ENCODE measurements at regions not wholly inside any gene's neighbourhood (a gene's known extent, or its start where the extent isn't known, plus 50 kb on each side); places are given as distances from the start of the nearest gene placed in this dataset.
"Not testable (repeated sequence)": the region's sequence is repeated elsewhere in the genome, so short reads cannot be mapped to it uniquely, and the experiment has no call there.

DNA sequence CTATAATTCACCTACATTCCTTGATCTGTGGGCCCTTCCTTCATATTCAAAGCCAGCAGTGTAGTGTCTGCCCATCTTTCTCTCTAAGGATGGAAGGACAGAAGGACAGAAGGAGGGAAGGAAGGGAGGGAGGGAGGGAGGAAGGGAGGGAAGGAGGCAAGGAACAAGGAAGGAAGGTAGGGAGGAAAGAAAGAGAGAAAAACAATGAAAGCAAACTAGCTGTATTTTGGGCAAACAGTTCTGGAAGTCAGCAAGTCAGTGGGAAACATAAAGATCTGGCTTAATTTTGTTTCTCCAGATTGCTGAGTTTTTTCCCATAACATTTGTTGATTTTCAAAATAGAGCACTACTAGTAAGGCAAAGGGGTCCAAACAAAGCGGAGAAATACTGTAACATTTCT lies 555.2 kb upstream of the EPHA5 start:
- no peak for DNase-seq

DNA sequence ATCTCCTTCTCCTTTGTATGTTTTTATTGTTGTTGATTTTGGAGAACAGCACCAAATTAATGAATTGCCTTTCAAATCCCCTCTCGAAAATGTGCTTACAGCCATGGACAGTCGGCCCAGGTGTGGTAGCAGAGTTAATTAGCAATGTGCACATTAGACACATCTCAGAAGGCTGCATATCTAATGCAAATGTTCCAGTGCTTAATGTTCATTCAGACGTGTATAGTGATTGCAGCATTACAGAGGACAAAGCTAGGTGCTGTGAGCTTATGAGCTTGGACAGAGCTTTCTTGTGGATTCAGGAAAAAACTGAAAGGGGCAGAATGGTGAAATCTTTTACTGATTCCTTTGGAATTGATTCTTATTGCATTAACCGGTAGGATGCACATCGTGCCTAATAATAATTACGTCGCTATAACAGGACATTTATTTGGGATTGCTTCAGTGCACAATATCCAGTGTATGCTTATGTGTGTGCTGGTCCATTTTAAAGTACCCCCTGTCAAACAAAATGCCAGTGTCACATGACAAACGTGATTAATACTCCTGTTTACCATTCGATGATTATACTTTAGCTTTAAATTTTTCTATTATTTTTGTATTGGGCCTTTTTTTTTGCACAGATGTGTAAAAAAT lies 552.9 kb upstream of the EPHA5 start:
- no peak for DNase-seq

DNA sequence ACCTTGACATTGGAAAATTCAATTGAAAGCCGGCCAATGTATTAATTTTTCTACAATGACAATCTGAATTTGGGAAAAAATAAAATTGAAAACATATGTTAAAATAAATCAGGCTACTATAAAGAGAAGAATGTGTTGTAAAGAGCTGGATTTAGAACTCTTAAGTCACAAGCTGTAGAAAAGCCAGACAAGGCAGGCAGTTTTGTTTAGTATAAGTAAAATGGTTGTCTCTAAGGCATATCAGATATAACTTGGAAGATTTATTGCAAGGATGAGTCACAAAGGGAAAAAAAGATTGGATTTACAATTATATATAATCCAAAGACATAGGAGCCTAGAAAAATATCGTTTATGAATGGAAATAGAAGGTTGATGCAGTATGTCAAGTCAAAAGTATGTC lies 549.1 kb upstream of the EPHA5 start:
- no peak for DNase-seq

DNA sequence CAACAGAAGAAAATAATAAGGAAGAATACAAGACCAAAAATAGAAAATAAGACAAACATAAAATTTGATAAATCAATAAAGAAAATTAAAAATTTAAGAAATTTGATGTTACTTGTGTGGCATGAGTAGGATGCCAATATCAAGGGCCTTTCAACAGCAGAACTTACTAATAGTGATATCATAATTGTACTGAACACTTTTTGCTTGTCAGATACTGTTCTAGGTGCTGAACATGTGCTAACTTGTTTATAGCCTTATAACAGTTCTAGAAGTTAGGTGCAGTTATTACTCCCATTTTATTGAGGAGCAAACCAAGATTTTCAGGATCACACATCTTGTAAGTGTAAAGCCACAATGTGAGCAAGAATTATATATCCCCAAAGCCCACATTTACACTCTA lies 546.0 kb upstream of the EPHA5 start:
- no peak for DNase-seq

DNA sequence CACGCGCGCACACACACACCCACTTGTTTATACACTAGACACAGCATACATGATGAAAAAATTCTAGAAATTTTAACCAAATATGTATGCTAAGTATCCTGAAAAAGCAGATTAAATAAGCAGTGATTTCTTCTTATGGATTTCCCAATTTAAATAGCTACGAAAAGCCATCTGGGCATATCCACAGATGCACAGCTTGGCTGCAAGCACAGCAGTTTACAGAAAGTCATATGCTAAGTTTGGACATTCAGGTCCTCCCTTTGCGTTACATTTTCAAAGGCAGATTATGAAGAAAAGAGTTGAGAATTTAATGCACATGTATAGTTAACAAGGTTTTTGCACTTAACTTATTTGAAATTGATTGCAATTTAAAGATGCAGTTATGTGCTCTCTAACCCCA lies 542.2 kb upstream of the EPHA5 start:
- no peak for DNase-seq

DNA sequence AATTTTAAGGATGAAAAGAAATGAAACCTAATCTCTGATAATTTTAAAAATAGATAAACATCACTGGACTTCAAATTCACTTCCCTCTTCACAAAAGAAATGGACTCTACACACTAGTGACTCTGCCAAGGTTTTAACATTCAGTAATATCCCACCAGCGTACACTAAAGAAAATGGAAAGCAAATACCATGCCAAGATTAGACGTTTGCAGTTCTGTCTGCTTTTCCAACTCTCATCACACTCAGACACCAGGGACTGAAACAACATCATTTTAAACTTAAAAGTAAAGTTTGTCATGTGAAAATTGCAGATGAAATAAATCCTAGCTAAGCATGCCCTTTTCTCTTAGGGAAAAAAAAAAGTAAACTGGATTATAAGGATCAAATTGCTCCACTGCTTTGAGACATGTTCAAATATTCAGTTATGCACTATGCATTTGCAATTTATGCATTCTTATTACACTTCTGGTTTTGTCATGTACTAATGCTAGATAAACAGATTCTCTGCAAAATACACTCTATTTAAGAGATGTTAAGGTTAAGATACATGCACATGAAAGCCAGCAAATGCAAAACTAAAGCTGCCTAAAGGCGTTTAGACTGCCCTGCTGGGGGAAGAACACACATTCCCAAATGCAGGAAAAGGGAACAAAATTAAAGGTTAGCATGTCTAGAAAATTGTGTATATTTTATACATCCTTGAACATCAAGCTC lies 534.4 kb upstream of the EPHA5 start:
- DNase-seq, result no peak

DNA sequence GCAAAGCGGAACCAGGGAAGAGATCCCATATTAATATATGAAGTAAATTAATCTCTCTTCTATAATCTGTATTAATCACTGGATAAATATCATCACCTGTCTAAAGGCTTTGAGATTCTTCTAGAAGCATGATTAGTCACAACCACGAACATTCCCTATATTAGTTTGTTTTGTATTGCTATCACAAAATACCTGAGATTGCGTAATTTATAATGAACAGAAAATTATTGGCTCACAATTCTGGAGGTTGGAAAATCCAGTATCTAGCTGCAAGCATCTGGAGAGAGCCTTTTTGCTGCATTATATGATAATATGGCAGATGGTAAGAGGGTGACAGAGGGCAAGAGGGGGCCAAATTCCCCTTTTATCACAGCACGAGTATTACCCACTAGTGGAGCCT lies 532.6 kb upstream of the EPHA5 start:
- no peak for DNase-seq

DNA sequence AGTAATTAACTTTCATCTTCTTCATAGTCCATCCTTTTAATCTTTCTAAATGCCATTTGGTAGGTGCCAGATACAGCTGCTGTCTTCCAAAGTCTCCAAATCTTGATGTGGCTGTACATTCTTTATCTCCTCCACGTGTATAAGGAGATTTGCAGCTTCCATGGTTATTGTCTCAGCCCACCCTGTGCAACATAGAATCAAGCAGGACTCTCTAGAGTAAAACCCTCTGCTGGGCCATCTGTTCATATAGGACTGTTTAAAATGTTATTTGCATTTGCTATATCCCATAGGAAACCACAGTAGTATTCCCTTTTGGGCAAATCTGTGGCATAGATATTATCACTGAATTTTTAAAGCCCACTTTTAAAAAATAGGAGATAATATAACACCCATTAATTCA lies 527.2 kb upstream of the EPHA5 start:
- DNase-seq, result no peak

DNA sequence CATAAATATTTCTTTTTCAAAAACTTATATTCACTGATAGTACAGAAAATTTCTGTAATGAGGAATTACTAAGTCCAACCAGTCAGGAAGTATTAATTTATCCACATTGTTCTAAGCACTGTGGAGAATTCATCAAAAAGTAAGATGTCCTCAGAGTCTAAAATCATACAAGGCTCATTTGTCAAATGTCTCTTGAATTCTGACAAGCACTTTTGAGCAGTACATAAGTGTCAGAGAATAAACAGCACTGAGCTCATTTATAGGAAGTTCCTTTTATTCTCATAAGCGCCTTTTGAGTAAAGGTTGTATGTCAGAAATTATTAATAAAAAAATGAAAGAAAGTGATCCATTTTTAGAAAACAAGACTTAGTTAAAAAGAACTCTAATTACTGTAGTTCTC lies 523.2 kb upstream of the EPHA5 start:
- DNase-seq, result no peak

DNA sequence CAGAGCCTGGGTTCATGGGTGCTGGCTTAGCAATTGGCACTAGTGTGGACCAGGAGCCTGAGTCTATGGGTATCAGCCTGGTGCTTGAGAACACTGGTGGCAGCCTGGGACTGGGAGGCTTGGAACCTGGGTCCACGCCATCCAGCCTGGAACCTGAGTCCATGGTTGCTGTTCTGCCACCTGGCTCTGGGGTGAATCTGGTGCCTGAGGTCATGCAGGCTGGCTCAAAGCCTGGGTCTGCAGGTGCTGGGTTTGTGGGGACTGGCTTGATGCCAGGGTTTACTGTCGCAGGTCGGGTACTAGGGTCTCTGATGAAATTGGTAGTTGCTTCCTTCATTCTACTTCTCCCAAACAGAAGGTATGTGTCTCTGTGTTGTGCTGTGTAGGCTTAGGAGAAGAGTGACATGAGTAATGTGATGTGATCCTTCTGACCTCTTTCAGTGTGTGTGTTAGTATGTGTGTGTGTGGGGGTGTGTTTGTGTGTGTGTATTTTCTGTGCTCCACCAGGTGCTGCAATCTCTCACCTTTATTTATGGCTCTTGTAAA lies 517.0 kb upstream of the EPHA5 start:
- no peak for DNase-seq

DNA sequence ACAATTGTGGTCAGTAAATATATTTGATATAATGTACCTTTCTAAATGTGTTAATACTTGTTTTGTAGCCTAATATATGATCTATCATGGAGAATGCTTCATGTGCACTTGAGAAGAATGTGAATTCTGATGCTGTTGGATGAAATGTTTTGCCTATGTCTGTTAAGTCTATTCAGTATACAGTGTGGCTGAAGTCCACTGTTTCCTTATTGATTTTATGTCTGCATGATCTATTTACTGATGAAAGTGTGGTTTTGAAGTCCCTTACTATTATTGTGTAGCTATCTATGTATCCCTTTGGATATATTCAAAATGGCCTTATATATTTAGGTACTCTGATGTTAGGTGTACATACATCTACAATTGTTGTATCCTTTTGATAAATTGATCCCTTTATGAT lies 515.8 kb upstream of the EPHA5 start:
- DNase-seq, result no peak

DNA sequence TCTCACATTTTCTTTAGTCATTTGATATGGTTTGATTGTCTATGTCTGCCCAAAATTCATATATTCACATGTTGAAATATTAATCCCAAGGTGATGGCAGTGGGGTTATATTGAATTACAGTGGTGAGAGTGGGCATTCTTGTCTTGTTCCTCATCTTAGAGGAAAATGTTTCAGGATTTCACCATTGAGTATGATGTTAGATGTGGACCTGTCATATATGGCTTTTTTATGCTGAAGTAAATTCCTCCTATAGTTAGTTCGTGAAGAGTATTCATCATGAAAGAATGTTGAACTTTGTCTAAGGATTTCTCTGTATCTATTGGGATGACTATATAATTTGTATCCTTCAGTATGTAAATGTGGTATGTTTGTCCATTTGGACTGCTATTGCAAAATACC lies 512.3 kb upstream of the EPHA5 start:
- no peak for DNase-seq

DNA sequence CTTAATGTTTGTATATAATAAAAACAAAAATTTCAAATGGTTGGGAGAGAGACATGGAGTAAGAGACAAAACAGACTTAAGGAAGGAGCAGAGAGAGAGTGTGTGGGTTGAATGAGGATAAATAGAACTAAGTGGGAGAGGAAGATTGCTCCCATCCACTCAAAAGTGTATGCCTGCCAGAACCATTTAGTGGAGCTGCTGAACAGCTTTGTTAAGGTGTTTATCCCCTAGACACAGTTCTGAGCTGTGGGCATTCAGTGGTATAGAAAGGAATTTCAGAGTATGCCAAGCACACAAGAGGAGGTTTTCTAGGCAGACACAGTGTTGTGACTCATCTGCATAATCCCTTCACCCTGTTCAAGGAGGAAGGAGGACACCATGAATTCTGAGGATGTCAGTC lies 508.6 kb upstream of the EPHA5 start:
- DNase-seq, result no peak

DNA sequence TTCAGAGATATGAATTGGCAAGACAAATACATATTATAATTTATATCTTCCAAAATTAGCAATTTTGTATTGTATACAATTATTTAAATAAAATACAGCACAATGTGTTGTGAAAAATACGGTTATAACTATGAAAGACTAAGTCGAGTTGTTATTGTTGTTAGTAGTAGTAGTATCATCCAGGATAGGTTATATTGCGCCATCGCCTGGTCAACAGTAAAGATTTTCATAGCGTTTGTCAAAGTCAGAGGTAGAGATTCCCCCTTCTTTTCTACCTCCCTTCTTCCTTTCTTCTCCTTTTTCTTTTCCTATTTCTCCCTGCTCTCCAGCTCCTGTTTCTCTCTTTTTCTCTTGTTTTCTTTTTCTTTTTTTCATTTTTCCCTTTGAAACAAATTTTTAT lies 499.1 kb upstream of the EPHA5 start:
- no peak for DNase-seq

DNA sequence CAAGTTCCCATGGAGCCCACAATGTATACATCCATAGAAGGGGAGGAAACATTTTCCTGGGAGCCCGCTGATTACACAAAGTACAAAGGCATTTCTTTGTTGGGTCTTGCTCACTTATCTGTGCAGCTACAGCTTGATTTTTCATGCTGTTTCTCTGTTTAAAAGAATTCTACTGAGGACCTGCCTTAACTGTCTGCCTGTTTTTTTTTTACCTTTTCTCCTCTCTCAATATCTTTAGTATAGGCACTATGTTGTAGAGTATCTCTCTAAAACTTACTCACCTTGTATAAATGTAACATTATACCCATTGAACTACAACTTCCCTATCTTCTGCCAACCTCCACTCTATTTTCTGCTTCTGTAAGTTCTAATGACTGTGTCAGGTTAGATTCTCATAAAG lies 494.6 kb upstream of the EPHA5 start:
- DNase-seq, result no peak

DNA sequence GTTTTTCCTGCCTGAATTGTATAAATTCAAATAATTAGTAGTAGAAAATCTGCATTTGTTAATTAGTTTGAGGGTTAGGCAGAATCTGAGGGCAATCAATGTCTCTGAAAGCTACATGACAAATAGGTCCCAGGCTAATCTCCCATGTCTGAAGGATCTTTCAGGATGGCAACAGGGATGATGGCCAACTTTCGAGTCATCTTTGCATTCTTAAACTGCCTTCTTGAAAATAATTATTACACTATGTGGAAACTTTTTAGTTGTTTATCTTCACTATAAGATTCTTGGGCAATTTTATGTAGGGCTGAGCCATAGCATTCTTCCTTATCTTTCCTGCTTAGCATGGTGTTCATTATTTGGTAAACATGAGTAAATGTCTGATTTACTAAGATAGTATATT lies 490.3 kb upstream of the EPHA5 start:
- no peak for DNase-seq

DNA sequence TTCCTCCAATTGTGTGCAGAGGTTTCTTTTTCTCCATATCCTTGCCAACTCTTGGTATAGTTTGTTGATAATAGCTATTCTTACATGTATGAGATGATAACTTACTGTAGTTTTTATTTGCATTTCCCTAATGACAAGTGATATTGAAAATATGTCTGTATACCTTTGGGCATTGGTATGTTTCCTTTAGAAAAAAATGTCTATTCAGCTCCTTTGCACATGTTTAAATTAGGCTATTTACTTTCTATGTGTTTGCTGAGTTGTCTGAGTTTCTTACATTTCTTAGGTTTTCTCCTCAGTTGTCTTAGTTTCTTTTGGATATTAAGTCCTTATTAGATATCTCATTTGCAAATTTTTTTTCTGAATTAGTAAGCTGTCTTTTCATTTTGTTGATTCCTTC lies 487.3 kb upstream of the EPHA5 start:
- no peak for DNase-seq

DNA sequence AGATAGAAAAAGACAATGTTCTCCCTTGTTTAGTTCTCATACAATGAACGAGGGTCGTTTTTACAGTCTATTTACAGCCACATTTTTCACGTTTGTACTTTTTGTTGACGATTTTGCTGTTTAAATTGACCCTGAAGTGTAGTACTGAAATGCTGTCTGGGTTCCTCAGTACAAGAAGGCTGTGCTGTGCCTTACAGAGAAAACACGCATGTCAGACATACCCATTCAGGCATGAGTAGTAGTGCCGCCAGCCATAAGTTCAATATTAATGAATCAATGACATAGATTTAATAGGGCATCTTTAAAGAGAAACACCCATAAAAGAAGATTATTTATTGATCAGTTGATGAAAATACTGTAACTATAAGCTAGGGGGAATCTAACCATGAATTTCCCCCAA lies 459.8 kb upstream of the EPHA5 start:
- DNase-seq, result no peak

DNA sequence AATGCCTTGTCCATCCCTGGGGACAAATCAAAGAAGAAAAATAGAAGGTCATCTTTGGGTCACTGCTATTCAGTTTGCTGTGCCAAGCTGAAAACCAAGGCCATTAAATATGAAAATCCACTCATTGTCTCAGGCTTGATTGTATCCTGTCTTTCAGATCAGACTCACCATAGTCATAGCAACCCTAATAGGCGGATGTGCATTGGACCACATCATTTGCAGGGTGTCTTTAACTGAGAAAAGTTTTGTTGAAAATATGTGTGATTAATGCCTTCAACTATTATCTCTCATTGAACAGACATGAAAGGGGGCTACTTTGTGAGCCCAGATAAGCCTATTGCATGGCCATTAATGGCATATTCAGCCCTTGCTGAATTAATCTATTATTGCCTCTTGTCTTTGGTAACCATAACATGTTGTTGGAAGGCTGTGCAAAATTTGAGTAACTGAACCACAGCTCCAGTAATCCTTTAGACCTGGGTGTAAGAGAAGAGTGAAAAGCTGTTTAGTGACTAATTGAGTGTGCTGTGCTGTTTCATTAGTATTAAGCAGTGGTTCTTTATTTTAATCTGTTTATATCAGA lies 453.6 kb upstream of the EPHA5 start:
- no peak for DNase-seq

DNA sequence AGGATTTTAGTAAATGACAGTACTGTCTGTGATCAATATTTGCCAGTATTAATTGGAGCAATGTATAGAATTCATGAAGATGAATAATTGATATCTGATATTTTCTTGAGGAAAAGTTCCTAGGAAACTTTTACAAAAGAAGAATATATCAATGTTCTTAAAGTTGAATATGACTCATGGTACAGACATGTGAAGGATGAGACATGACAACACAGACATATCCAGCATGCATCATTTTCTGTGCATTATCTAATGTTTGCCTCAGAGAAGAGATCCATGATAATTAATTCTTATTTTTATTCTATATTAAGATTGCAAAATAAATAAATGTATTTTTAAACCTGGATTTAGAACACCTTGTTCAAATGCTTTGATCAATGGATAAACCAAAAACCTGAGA lies 452.9 kb upstream of the EPHA5 start:
- no peak for DNase-seq

DNA sequence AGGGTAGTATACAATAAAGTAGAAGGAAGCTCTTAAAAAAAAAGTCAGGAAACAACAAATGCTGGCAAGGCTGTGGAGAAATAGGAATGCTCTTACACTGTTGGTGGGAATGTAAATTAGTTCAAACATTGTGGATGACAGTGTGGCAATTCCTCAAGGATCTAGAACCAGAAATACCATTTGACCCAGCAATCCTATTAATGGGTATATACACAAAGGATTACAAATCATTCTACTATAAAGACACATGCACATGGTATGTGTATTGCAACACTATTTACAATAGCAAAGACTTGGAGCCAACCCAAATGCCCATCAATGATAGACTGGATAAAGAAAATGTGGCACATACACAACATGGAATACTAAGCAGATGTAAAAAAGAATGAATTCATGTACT lies 444.9 kb upstream of the EPHA5 start:
- DNase-seq, result not testable (repeated sequence)

DNA sequence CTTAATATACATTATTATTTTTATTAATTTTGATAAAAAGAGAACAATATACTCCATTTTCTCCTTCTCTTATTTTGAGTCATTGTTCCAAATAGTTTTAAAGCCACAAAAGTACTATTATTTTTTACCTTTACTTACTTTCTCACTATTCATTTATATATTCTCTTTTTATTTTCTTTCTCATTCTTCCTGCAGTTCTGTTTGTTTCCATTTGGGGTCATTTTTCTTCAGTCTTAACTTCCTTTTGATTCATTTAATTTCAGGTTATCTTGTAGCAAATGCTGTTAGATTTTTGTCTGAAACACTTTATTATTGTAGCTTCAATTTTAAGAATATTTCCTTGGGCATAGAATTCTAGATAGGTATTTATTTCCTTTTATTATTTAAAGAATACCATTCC lies 438.6 kb upstream of the EPHA5 start:
- no peak for DNase-seq

DNA sequence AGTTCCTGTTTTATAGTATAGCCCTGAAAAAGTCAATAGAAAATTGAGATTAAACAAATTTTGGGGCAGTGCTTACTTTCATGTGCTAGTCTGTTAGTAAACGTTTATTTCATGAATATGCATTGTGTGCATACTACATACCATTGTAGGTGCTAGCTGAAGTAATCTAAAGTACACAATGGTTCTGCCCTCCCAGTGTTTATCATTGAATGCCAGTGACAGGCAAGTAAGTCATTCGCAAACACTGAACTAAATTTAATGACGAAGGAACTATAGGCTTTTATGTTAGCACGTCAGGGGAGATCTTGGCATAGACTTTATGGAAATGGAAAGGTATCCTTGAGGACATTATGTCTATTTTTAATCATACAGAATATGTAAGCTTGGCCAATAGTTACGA lies 426.9 kb upstream of the EPHA5 start:
- DNase-seq, result no peak

DNA sequence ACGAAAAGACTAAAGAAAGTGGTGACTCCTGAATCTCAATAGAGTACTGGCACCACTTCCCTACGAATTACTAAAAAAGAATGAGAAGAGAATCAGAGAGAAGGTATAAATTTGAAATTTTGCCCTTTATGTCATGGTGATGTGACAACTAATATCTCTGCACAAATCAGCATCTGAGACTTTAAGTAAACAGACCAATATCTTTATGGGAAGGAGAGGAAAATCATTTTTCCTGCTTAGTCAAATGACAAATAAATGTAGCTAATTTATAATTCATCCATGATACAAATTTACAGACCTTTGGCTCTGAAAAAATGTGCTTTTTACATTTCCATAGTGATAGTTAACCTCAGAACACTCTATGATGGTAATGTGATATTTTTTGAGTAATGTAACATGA lies 424.8 kb upstream of the EPHA5 start:
- no peak for DNase-seq

DNA sequence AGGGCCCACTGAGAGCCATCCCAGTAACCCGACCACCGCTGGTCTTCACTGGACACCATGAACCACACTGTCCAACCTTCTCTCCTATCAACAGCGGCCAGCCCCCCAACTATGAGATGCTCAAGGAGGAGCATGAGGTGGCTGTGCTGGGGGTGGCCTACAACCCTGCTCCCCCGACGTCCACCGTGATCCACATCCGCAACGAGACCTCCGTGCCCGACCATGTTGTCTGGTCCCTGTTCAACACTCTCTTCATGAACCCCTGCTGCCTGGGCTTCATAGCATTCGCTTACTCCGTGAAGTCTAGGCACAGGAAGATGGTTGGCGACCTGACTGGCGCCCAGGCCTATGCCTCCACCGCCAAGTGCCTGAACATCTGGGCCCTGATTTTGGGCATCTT lies 423.8 kb upstream of the EPHA5 start:
- no peak for DNase-seq
